Memory B cell (primary cell): ENCODE measurements at regions not wholly inside any gene's neighbourhood (a gene's known extent, or its start where the extent isn't known, plus 50 kb on each side); places are given as distances from the start of the nearest gene placed in this dataset.
"Not testable (repeated sequence)": the region's sequence is repeated elsewhere in the genome, so short reads cannot be mapped to it uniquely, and the experiment has no call there.

Experiments used
- ATAC-seq: fragments of 150-1000 bp; cut with Tn5 transposase; 2 replicates; pipeline ENCODE4 v1.10.0; 2021; ENCODE audit warnings: low read depth, mild to moderate bottlenecking, moderate library complexity
- DNase-seq, 2 donors: peaks; one replicate each; pipeline ENCODE4 v3.0.0; 2022; ENCODE audit warnings: low spot score in 2 of 2
- H3K27ac Mint-ChIP-seq: one replicate; pipeline ENCODE4 v1.8.0; 2022; ENCODE audit warnings: mild to moderate bottlenecking, moderate library complexity, mixed read lengths
- H3K27me3 Mint-ChIP-seq: one replicate; pipeline ENCODE4 v1.8.0; 2022; ENCODE audit warnings: mixed read lengths
- H3K36me3 Mint-ChIP-seq: one replicate; pipeline ENCODE4 v1.8.0; 2022; ENCODE audit warnings: mild to moderate bottlenecking, mixed read lengths
- H3K4me1 Mint-ChIP-seq: one replicate; pipeline ENCODE4 v1.8.0; 2022; ENCODE audit warnings: mixed read lengths
- H3K4me3 Mint-ChIP-seq: one replicate; pipeline ENCODE4 v1.8.0; 2022; ENCODE audit warnings: mild to moderate bottlenecking, moderate library complexity, mixed read lengths
- H3K9me3 Mint-ChIP-seq: one replicate; pipeline ENCODE4 v1.8.0; 2022; ENCODE audit warnings: mixed read lengths

DNA sequence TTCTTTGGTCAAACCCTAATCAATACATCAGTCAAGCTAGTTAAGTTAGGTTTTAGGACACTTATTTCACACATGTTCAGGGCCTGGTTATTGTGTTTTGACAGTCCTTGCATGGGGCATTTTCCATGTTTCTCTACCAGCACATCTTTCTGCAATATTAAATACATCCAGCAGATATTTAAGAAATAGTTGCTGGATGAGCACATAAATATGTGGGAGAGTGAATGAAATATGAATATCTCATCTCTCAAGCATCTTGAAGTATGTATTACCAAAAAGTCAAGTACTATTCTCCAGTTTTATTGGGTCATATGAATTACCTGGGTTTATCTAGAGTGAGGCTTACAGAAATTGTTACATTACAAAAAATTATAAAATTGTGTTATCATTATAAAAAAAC, 621.9 kb upstream of the GJE1 start:
- no peak overlapping the region for H3K27ac Mint-ChIP-seq
- H3K27me3 Mint-ChIP-seq: no peaks in the 10 kb centered on the region
- ATAC-seq (no peak), DNase-seq (no peak)
- H3K4me1 Mint-ChIP-seq: peaks cover 3% of the 10 kb centered on the region
- peaks cover 8% of the 10 kb centered on the region for H3K9me3 Mint-ChIP-seq
- H3K36me3 Mint-ChIP-seq: peaks cover 7% of the 10 kb centered on the region
- no peak overlapping the region for H3K4me3 Mint-ChIP-seq

GRCh38 chr6:141506062-141506461, 626.7 kb upstream of the GJE1 start:
- peaks cover 15% of the 10 kb centered on the region for H3K36me3 Mint-ChIP-seq
- H3K4me1 Mint-ChIP-seq, H3K4me3 Mint-ChIP-seq: not testable (repeated sequence)

GRCh38 chr6:141504318-141504717, 628.4 kb upstream of the GJE1 start:
- ATAC-seq, H3K27ac Mint-ChIP-seq, H3K4me1 Mint-ChIP-seq, H3K27me3 Mint-ChIP-seq, DNase-seq, H3K4me3 Mint-ChIP-seq: not testable (repeated sequence)
- Mint-ChIP-seq H3K9me3 (peaks cover 15% of the 10 kb centered on the region), H3K36me3 (peaks cover 15% of the 10 kb centered on the region)

More at GRCh38 chr6:141506062-141506461, 626.7 kb upstream of the GJE1 start:
- not testable (repeated sequence) for H3K27me3 Mint-ChIP-seq, DNase-seq, ATAC-seq, H3K27ac Mint-ChIP-seq
- H3K9me3 Mint-ChIP-seq: peaks cover 13% of the 10 kb centered on the region

DNA sequence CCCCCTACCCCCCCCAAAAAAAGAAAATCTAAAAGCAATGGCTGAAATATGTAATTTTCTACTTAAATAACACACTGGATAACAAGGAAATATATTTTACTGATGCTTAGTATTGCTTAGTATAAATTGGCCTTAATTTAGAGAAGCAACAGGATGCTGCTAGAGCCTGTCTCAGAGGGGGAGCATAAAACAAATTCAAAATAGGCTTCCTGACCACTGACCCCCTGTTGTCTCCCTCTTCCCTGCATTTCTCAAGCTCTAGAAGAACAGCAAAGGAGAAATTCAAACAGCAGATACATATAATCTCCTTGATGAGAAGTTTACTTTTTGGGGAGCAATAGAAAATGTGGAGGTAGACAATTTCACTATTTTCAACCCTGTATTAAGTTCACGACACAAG, 631.1 kb upstream of the GJE1 start:
- DNase-seq: no peak
- Mint-ChIP-seq H3K9me3 (peaks cover 12% of the 10 kb centered on the region), H3K36me3 (peaks cover 12% of the 10 kb centered on the region), H3K27ac (no peak overlapping the region), H3K4me1 (peaks cover 4% of the 10 kb centered on the region), H3K4me3 (no peak overlapping the region), H3K27me3 (no peaks in the 10 kb centered on the region)
- no peak for ATAC-seq

- DNase-seq (no peak), ATAC-seq (no peak)
- Mint-ChIP-seq H3K36me3 (no peaks in the 10 kb centered on the region), H3K4me1 (peaks cover 9% of the 10 kb centered on the region), H3K27ac (no peak overlapping the region), H3K9me3 (peaks cover 3% of the 10 kb centered on the region), H3K27me3 (no peaks in the 10 kb centered on the region), H3K4me3 (no peak overlapping the region)
These were observed 633.7 kb upstream of the GJE1 start for GRCh38 chr6:141498977-141499376.

DNA sequence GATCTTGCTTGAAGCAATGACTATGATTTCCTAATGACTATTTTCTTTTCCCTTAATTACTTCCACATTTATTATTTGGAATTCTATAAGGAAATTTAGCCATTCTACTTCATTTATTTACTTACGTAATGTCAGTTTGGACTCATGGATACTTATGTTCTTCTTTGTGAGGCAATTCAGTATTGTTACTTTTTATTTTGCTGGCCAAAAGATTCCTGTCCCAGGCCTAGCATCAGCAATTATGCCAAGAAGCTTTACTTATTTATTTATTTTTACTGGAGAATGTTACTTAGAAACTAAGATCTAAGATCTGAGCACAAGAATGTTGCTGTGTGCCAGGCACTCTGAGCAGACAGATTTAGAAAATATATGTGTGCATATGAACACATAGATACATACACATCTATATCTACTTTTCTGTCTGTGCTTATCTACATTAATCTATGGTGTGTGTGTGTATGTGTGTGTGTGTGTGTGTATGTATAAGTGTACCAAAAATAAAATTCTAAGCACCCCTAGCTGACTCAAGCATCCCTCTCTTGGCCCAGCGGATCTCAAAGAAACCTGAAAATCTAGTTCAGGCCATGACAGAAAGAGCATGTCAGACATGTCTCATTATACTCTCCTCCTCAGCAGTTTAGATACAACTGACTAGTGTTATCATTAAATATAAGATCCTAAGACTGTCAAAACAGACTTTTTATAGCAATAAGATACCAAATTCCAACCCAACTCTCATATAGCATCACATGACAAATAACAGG, 640.0 kb upstream of the GJE1 start:
- DNase-seq (no peak), ATAC-seq (no peak)
- Mint-ChIP-seq H3K9me3 (no peaks in the 10 kb centered on the region), H3K4me3 (no peak overlapping the region), H3K27ac (no peak overlapping the region), H3K36me3 (no peaks in the 10 kb centered on the region), H3K4me1 (peaks cover 17% of the 10 kb centered on the region), H3K27me3 (no peaks in the 10 kb centered on the region)

DNA sequence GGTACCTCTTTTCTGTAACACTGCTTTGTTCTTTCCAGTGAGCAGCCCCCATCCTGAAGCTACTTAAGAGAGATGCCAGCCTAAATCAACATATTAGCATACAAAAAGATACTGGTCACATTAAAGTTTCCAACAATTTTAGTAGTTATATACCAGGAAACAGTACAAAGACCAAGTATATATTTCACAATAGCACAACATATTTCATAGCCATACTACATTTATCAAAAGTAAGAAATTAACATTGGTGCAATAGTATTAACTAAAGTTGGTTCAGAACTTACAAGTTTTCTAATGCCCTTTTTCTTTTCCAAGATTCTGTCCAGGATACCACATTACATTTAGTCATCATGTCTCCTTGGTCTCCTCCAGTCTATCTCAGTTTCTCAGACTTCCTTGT, 641.0 kb upstream of the GJE1 start:
- Mint-ChIP-seq H3K36me3 (no peaks in the 10 kb centered on the region), H3K9me3 (no peaks in the 10 kb centered on the region), H3K27ac (no peak overlapping the region), H3K27me3 (no peaks in the 10 kb centered on the region), H3K4me1 (peaks cover 13% of the 10 kb centered on the region), H3K4me3 (no peak overlapping the region)
- no peak for ATAC-seq
- no peak for DNase-seq

GRCh38 chr6:141490982-141491381, 641.7 kb upstream of the GJE1 start:
- H3K4me3 Mint-ChIP-seq: no peak overlapping the region
- H3K27me3 Mint-ChIP-seq: no peaks in the 10 kb centered on the region
- no peaks in the 10 kb centered on the region for H3K9me3 Mint-ChIP-seq
- peaks cover 7% of the 10 kb centered on the region for H3K4me1 Mint-ChIP-seq
- ATAC-seq (no peak), DNase-seq (no peak)
- H3K27ac Mint-ChIP-seq: no peak overlapping the region
- no peaks in the 10 kb centered on the region for H3K36me3 Mint-ChIP-seq

DNA sequence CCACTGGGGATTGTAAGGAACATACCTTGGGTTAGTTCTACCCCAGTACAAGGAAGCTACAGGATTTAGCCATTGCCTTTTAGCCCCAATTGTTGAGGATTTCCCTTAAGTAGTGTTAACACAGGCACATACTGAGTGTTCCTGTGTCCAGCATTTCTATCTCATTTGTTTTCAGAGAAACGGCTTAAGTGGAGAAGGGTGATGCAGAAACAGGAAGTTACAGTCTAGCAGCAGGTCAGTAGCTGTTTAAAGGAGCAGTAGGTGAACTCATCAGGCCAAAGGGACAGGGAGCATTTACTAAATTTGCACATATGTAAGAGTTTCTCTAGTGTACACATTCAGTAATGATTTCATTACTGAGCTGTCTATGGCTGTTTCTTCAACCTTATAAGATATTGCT, 644.2 kb upstream of the GJE1 start:
- peaks cover 11% of the 10 kb centered on the region for H3K4me1 Mint-ChIP-seq
- H3K36me3 Mint-ChIP-seq: no peaks in the 10 kb centered on the region
- no peak overlapping the region for H3K27ac Mint-ChIP-seq

DNA sequence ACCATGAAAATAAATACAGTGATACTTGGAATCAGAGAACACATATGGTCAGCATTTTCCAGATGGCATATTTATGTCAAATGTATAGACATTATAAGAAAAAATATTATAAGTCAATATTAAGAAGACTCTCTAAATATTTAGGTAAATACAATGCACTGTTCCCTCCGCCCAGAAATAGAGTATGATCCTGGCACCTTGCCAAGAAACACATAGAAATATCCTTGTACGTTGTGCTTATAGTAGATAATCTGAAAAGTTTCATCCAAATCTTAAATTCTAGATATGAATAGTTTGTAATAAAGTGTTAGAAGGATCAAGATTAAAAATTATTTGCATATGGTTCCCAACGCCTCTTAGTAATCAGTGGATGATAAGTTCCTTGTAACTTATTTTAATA, 645.8 kb upstream of the GJE1 start:
- no peaks in the 10 kb centered on the region for H3K9me3 Mint-ChIP-seq
- no peak for ATAC-seq
- no peak overlapping the region for H3K4me3 Mint-ChIP-seq
- no peaks in the 10 kb centered on the region for H3K36me3 Mint-ChIP-seq
- peaks cover 18% of the 10 kb centered on the region for H3K4me1 Mint-ChIP-seq
- no peak overlapping the region for H3K27ac Mint-ChIP-seq
- no peaks in the 10 kb centered on the region for H3K27me3 Mint-ChIP-seq
- no peak for DNase-seq

More for the DNA sequence above, 644.2 kb upstream of the GJE1 start:
- H3K4me3 Mint-ChIP-seq: no peak overlapping the region
- H3K27me3 Mint-ChIP-seq: no peaks in the 10 kb centered on the region
- H3K9me3 Mint-ChIP-seq: no peaks in the 10 kb centered on the region
- DNase-seq (no peak), ATAC-seq (no peak)

DNA sequence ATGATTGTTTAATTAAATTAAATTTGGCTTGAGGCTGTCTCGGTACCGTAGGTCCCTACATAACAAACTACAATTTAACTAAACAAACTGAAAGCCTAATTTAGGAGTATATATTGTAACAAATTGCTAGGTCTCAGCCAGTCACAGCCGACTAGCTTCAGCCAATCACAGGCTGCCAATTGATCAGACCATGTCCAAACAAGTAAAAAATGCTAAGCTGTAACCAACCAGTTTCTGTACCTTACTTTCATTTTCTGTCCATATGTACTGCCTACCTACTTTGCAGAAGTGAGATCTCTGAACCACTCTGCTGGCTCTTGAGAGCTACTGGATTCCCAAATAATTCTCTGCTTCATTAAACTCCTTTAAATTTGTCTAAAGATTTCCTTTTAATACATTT, 648.0 kb upstream of the GJE1 start:
- Mint-ChIP-seq H3K9me3 (no peaks in the 10 kb centered on the region), H3K4me3 (peak overlapping the region; percentile 51), H3K27me3 (no peaks in the 10 kb centered on the region), H3K36me3 (no peaks in the 10 kb centered on the region), H3K27ac (peak overlapping the region; percentile 98), H3K4me1 (peaks cover 21% of the 10 kb centered on the region)
- ATAC-seq (peak; percentile 79), DNase-seq (peak; percentile 21 to 59)

GRCh38 chr6:141483598-141484061, 649.1 kb upstream of the GJE1 start:
- H3K36me3 Mint-ChIP-seq: no peaks in the 10 kb centered on the region
- peak overlapping the region; percentile 85 for H3K4me3 Mint-ChIP-seq
- ATAC-seq (peak; percentile 88), DNase-seq (peak in 1 of 2 donors; percentile 59)
- H3K27ac Mint-ChIP-seq: peak overlapping the region; percentile 98
- peaks cover 20% of the 10 kb centered on the region for H3K4me1 Mint-ChIP-seq
- H3K9me3 Mint-ChIP-seq: peaks cover 2% of the 10 kb centered on the region
- H3K27me3 Mint-ChIP-seq: no peaks in the 10 kb centered on the region

DNA sequence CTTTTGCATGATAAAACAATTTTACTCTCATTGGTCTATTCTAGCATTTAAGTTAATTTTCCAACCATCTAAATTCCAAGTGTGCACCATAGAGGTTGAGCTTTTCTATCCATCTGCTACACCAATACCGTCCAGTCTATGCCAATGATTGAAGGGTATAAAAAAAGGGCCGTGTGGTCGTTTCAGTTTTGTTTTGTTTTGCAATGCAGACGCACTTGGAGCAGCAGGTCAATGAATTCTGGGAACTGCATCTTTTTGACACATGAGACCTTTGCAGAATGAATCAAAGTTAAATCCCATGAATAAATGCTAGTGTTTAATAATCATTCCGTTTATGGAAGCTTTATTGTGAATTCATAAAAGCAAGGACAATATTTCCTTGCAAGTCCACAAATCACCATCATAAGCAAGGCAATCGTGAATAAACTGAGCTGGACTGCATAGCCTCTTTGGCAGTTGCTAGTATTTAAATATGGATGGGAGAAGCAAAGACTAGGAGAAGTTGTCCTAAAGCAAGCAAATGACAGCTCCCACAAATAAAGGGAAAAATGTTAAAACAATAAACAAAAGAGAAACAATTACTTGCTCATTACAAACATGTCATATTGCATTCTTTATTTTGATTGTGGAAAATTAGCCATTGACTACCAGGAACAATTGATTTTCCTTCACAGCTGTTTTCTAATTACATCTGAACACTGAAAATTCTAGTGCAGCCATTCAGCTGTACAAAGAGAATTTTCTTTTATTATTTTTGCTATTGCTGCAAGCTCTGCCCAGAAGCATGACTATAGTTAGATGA, 649.7 kb upstream of the GJE1 start:
- H3K27ac Mint-ChIP-seq: peak overlapping the region; percentile 98
- peaks cover 14% of the 10 kb centered on the region for H3K4me1 Mint-ChIP-seq
- no peak for DNase-seq
- peak overlapping the region; percentile 85 for H3K4me3 Mint-ChIP-seq
- H3K27me3 Mint-ChIP-seq: no peaks in the 10 kb centered on the region
- no peaks in the 10 kb centered on the region for H3K36me3 Mint-ChIP-seq
- ATAC-seq: no peak
- H3K9me3 Mint-ChIP-seq: peaks cover 2% of the 10 kb centered on the region

DNA sequence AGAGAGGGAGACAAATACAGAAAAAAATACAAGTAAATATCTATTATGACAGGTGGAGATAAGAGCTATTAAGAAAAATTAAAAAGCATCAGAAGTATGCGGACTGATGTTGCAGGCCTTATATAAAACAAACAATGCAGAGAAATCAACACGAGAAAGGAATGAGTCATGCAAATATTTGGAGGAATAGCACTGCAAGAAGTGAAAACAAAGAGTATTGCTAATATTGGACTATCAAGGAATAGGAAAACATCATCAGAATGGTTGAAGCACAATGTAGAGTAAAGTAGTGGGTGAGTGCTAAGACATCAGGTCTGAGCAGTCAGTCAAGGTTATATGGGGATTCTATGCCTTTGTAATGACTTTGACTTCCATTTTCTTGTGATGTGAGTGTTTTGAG, 657.5 kb upstream of the GJE1 start:
- Mint-ChIP-seq H3K27me3 (no peaks in the 10 kb centered on the region), H3K36me3 (no peaks in the 10 kb centered on the region), H3K4me1 (peaks cover 4% of the 10 kb centered on the region), H3K4me3 (no peak overlapping the region), H3K9me3 (peaks cover 2% of the 10 kb centered on the region), H3K27ac (no peak overlapping the region)
- no peak for ATAC-seq
- no peak for DNase-seq
